Chondrocyte (in vitro differentiated cells): ENCODE measurements at regions not wholly inside any gene's neighbourhood (a gene's known extent, or its start where the extent isn't known, plus 50 kb on each side); places are given as distances from the start of the nearest gene placed in this dataset.

Source experiments
- DNase-seq: peaks from one replicate; pipeline ENCODE4 v3.0.0; 2021; ENCODE audit warnings: mixed read lengths, low spot score
- H3K27ac Mint-ChIP-seq: one replicate; pipeline ENCODE4 v1.8.0; 2021; ENCODE audit warnings: mild to moderate bottlenecking, moderate library complexity, mixed read lengths; ENCODE audit not compliant: unreplicated experiment
- H3K27me3 Mint-ChIP-seq: 2 replicates; pipeline ENCODE4 v1.8.0; 2021; ENCODE audit warnings: low read depth, mixed read lengths
- H3K36me3 Mint-ChIP-seq: 2 replicates; pipeline ENCODE4 v1.8.0; 2021; ENCODE audit warnings: low read depth, mixed read lengths
- H3K4me1 Mint-ChIP-seq: 2 replicates; pipeline ENCODE4 v1.8.0; 2021; ENCODE audit warnings: low read depth, mild to moderate bottlenecking, mixed read lengths
- H3K4me3 Mint-ChIP-seq: one replicate; pipeline ENCODE4 v1.8.0; 2021; ENCODE audit warnings: mild to moderate bottlenecking, moderate library complexity, mixed read lengths; ENCODE audit not compliant: unreplicated experiment
- H3K9me3 Mint-ChIP-seq: 2 replicates; pipeline ENCODE4 v1.8.0; 2021; ENCODE audit warnings: low read depth, mixed read lengths
- TF ChIP-seq, protein P1 (sequence below): fragments of 200-600 bp; sonication (generic); IDR thresholded peaks from 2 replicates; pipeline ENCODE4 v1.5.0; 2021; ENCODE audit warnings: antibody characterized with exemption, mild to moderate bottlenecking, moderate library complexity

DNA sequence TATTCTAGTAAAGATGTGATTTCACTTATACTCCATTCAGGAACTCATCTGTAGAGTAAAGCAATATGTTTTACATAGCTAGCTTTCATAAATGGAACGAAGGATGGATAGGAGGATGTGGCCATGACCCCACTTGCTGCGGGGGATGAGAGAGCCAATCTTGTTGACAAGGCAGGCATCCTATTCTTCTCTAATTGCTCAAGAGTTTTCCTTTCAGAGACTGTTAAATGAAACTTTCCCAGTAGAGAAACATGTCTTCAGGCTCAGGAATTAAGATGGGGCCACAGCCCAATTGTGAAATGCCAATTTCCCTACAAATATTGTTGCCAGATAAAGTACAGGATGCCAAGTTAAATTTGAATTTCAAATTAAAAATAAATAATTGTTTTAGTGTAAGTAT is 196.2 kb upstream of the TUT7 start:
- no peaks in the 10 kb centered on the region for H3K36me3 Mint-ChIP-seq
- TF ChIP-seq, protein P1, sequence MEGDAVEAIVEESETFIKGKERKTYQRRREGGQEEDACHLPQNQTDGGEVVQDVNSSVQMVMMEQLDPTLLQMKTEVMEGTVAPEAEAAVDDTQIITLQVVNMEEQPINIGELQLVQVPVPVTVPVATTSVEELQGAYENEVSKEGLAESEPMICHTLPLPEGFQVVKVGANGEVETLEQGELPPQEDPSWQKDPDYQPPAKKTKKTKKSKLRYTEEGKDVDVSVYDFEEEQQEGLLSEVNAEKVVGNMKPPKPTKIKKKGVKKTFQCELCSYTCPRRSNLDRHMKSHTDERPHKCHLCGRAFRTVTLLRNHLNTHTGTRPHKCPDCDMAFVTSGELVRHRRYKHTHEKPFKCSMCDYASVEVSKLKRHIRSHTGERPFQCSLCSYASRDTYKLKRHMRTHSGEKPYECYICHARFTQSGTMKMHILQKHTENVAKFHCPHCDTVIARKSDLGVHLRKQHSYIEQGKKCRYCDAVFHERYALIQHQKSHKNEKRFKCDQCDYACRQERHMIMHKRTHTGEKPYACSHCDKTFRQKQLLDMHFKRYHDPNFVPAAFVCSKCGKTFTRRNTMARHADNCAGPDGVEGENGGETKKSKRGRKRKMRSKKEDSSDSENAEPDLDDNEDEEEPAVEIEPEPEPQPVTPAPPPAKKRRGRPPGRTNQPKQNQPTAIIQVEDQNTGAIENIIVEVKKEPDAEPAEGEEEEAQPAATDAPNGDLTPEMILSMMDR: no peak
- no peak overlapping the region for H3K27ac Mint-ChIP-seq
- H3K4me3 Mint-ChIP-seq: no peak overlapping the region
- no peaks in the 10 kb centered on the region for H3K27me3 Mint-ChIP-seq
- DNase-seq: no peak
- H3K4me1 Mint-ChIP-seq: peaks cover 24% of the 10 kb centered on the region
- no peaks in the 10 kb centered on the region for H3K9me3 Mint-ChIP-seq

DNA sequence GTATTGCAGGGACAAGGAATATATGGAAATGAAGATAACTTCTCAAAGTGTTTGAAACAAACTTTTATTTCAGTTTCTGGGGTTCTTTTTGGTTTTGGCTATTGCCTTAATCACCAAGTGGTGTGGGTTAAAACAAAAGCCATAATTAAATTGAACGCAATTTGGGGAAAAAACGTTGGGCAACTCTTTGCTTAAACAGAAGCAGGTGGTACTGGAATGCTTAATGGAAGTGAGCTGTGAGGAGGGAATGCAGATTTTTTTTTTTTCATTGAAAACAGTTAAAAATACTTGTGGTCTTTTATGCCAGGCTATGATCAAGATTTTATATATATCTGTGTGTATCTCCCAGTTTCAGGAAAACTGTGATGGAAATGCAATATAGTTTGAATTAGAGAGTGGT is 195.7 kb upstream of the TUT7 start:
- no peaks in the 10 kb centered on the region for H3K36me3 Mint-ChIP-seq
- H3K4me1 Mint-ChIP-seq: peaks cover 24% of the 10 kb centered on the region
- H3K27ac Mint-ChIP-seq: no peak overlapping the region
- TF ChIP-seq, protein P1: no peak
- no peak overlapping the region for H3K4me3 Mint-ChIP-seq
- DNase-seq: no peak
- H3K27me3 Mint-ChIP-seq: no peaks in the 10 kb centered on the region
- H3K9me3 Mint-ChIP-seq: no peaks in the 10 kb centered on the region

DNA sequence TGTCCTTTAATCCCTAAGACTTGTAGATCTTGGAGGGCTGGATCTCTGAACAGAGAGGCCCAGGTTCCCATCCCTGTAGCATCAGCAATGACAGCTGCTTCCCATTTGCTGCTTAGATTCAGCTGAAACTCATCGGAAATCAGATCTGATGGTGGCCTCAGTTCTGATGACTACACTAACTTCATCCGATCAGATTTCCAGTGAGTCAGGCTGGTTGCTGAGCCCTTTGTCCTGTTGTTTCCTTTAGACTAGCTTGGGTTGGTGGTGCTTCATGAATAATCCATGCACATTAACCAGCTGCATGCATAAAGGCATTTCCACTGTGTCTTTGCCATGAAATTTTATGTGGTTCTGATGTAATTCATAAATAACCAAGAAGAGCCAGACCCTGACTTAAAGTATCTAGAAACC is 195.2 kb upstream of the TUT7 start:
- Mint-ChIP-seq H3K9me3 (no peaks in the 10 kb centered on the region), H3K27ac (no peak overlapping the region), H3K27me3 (no peaks in the 10 kb centered on the region), H3K36me3 (no peaks in the 10 kb centered on the region), H3K4me1 (peaks cover 24% of the 10 kb centered on the region), H3K4me3 (no peak overlapping the region)
- DNase-seq: no peak
- TF ChIP-seq, protein P1: no peak

DNA sequence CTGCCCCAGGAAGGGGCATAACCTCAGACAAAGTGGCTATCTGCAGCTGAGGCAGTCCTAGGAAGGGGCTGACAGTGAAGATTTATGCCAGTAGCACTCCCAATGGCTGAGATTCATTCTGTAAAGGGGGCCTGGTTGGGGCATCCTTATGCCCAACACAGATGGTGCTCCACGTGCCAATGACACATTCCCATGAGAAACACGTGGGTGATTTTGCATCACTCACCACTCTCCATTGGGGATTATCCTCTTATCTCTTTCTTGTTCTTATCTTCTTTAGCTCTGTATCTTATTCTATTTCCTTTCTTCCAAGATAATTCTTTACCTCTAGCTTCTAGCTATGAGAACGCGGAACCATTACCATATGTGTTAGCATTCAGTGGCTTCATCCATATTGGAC is 194.0 kb upstream of the TUT7 start:
- H3K27ac Mint-ChIP-seq: no peak overlapping the region
- H3K4me1 Mint-ChIP-seq: peaks cover 24% of the 10 kb centered on the region
- H3K4me3 Mint-ChIP-seq: no peak overlapping the region
- H3K36me3 Mint-ChIP-seq: no peaks in the 10 kb centered on the region
- no peaks in the 10 kb centered on the region for H3K9me3 Mint-ChIP-seq
- DNase-seq: no peak
- TF ChIP-seq, protein P1: no peak
- H3K27me3 Mint-ChIP-seq: no peaks in the 10 kb centered on the region

DNA sequence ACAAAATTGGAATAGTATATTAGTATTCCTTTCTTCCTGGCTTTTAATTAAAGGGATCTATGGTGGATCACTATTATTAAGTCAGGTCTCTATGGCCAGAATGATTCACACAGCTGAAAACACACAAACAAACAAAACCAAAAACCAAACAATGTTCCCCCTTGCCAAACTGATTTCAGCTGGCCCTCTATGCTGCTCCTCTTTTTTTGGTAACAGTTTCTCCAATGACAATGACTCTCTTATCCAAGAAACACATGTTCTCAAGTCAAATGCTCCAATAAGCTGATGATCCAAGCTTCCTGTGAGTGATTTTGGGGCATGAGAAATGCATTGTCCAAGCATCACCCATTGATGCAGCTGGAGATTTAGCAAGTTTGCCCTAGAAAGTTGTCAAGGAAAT is 193.4 kb upstream of the TUT7 start:
- no peaks in the 10 kb centered on the region for H3K36me3 Mint-ChIP-seq
- no peak overlapping the region for H3K27ac Mint-ChIP-seq
- no peak for DNase-seq
- H3K27me3 Mint-ChIP-seq: no peaks in the 10 kb centered on the region
- TF ChIP-seq, protein P1: no peak
- no peaks in the 10 kb centered on the region for H3K9me3 Mint-ChIP-seq
- no peak overlapping the region for H3K4me3 Mint-ChIP-seq
- peaks cover 20% of the 10 kb centered on the region for H3K4me1 Mint-ChIP-seq
